GM19395 (cell line): ENCODE measurements at regions not wholly inside any gene's neighbourhood (a gene's known extent, or its start where the extent isn't known, plus 50 kb on each side); places are given as distances from the start of the nearest gene placed in this dataset.

Experiments used
- ATAC-seq: cut with Tn5 transposase; IDR thresholded peaks from one replicate; pipeline ENCODE4 v1.9.1; 2021; ENCODE audit warnings: mild to moderate bottlenecking, moderate library complexity; ENCODE audit not compliant: unreplicated experiment

GRCh38 chr20:52590100-52590499 lies 382.1 kb upstream of the TSHZ2 start:
- ATAC-seq: no peak

GRCh38 chr20:52589251-52589812 lies 382.8 kb upstream of the TSHZ2 start:
- no peak for ATAC-seq

- ATAC-seq: no peak
Measured at GRCh38 chr20:52586660-52587059, 385.5 kb upstream of the TSHZ2 start.

- no peak for ATAC-seq
Measured at GRCh38 chr20:52585333-52585732, 386.8 kb upstream of the TSHZ2 start.

GRCh38 chr20:52578559-52578958 lies 387.0 kb upstream of the ZFP64 start:
- ATAC-seq: no peak

- no peak for ATAC-seq
Measured at GRCh38 chr20:52577696-52578095, 386.1 kb upstream of the ZFP64 start.

GRCh38 chr20:52572687-52573086 lies 381.1 kb upstream of the ZFP64 start:
- no peak for ATAC-seq

- ATAC-seq: no peak
Measured at GRCh38 chr20:52569201-52569600, 377.6 kb upstream of the ZFP64 start.

- no peak for ATAC-seq
Measured at GRCh38 chr20:52565614-52566013, 374.0 kb upstream of the ZFP64 start.

GRCh38 chr20:52564594-52564993 lies 373.0 kb upstream of the ZFP64 start:
- no peak for ATAC-seq

GRCh38 chr20:52552181-52552872 lies 360.7 kb upstream of the ZFP64 start:
- no peak for ATAC-seq

- ATAC-seq: no peak
Measured at GRCh38 chr20:52542131-52542530, 350.6 kb upstream of the ZFP64 start.

- ATAC-seq: no peak
Measured at GRCh38 chr20:52540509-52540908, 348.9 kb upstream of the ZFP64 start.

- ATAC-seq: no peak
Measured at GRCh38 chr20:52539891-52540290, 348.3 kb upstream of the ZFP64 start.

GRCh38 chr20:52536841-52537400 lies 345.3 kb upstream of the ZFP64 start:
- no peak for ATAC-seq

- no peak for ATAC-seq
Measured at GRCh38 chr20:52536040-52536439, 344.5 kb upstream of the ZFP64 start.

GRCh38 chr20:52534616-52535015 lies 343.0 kb upstream of the ZFP64 start:
- ATAC-seq: no peak

GRCh38 chr20:52533401-52533800 lies 341.8 kb upstream of the ZFP64 start:
- no peak for ATAC-seq

- no peak for ATAC-seq
Measured at GRCh38 chr20:52532674-52533073, 341.1 kb upstream of the ZFP64 start.

GRCh38 chr20:52530571-52530970 lies 339.0 kb upstream of the ZFP64 start:
- ATAC-seq: no peak

- no peak for ATAC-seq
Measured at GRCh38 chr20:52529826-52530225, 338.2 kb upstream of the ZFP64 start.

- ATAC-seq: no peak
Measured at GRCh38 chr20:52524861-52525260, 333.3 kb upstream of the ZFP64 start.

- ATAC-seq: no peak
Measured at GRCh38 chr20:52518735-52519134, 327.2 kb upstream of the ZFP64 start.
